AG04449 (cell line): ENCODE measurements at regions not wholly inside any gene's neighbourhood (a gene's known extent, or its start where the extent isn't known, plus 50 kb on each side); places are given as distances from the start of the nearest gene placed in this dataset.

Experiments used
- CTCF ChIA-PET: fragments of 350-600 bp; formaldehyde crosslinking; extraction: SDS; loops from one replicate; lab custom pipeline; 2021; ENCODE audit warnings: antibody characterized with exemption; lab: Yijun Ruan, JAX
- POLR2A ChIA-PET: fragments of 400-600, 350-600 bp; formaldehyde crosslinking; extraction: SDS; loops from one replicate; lab custom pipeline; 2020; ENCODE audit warnings: antibody characterized with exemption, inconsistent platforms; lab: Yijun Ruan, JAX
- DNase-seq: peaks from one replicate; pipeline ENCODE4 v3.0.0-alpha.2; 2010; ENCODE audit warnings: low read depth, low spot score
- H3K4me3 ChIP-seq: 2 replicates; pipeline ENCODE4 v1.5.1; 2011; ENCODE audit warnings: low read depth, mild to moderate bottlenecking, control low read depth, low read length
- CTCF ChIP-seq: IDR thresholded peaks from one replicate; pipeline ENCODE4 v1.5.1; 2011; ENCODE audit warnings: mild to moderate bottlenecking, moderate library complexity, low read length, control low read depth, inconsistent platforms; ENCODE audit not compliant: insufficient read depth; ENCODE audit errors: missing control alignments

- TF ChIP-seq CTCF, result no peak
- no peak overlapping the region for H3K4me3 ChIP-seq
- ChIA-PET POLR2A (no interaction called here), CTCF (no interaction called here)
- DNase-seq, result no peak
Measured at GRCh38 chr1:244917073-244917670, 52.8 kb upstream of the HNRNPU start.

- no peak for TF ChIP-seq CTCF
- DNase-seq, result no peak
- no peak overlapping the region for H3K4me3 ChIP-seq
- ChIA-PET CTCF (interaction anchor here (1.0 to 1.2 kb wide), 2 partner anchors 49 to 127 kb away, joined by 3 to 5 read pairs; no protein-coding TSS in a partner anchor), POLR2A (no interaction called here)
Measured at GRCh38 chr1:244915736-244916135, 51.4 kb upstream of the HNRNPU start.

- no peak overlapping the region for H3K4me3 ChIP-seq
- ChIA-PET POLR2A (no interaction called here), CTCF (no interaction called here)
- no peak for TF ChIP-seq CTCF
- DNase-seq, result no peak
Measured at GRCh38 chr1:244914761-244915160, 50.4 kb upstream of the HNRNPU start.
